Neuron (in vitro differentiated cells): ENCODE measurements at regions not wholly inside any gene's neighbourhood (a gene's known extent, or its start where the extent isn't known, plus 50 kb on each side); places are given as distances from the start of the nearest gene placed in this dataset.

Experiments used
- H2AFZ ChIP-seq: one replicate; pipeline ENCODE4 v1.6.1; 2013; ENCODE audit warnings: low read depth, mild to moderate bottlenecking, inconsistent platforms, low read length, moderate library complexity
- H3K27me3 ChIP-seq: one replicate; pipeline ENCODE4 v1.6.1; 2013; ENCODE audit warnings: low read length; ENCODE audit not compliant: insufficient read depth
- H3K36me3 ChIP-seq: one replicate; pipeline ENCODE4 v1.6.1; 2013; ENCODE audit warnings: low read length; ENCODE audit not compliant: insufficient read depth
- H3K4me1 ChIP-seq: one replicate; pipeline ENCODE4 v1.6.1; 2013; ENCODE audit warnings: low read length; ENCODE audit not compliant: insufficient read depth
- H3K4me3 ChIP-seq: 2 replicates; pipeline ENCODE4 v1.5.1; 2013; ENCODE audit warnings: mild to moderate bottlenecking, low read length, moderate library complexity
- H3K9me3 ChIP-seq: one replicate; pipeline ENCODE4 v1.6.1; 2013; ENCODE audit warnings: low read length

GRCh38 chr17:13775450-13775849 is 173.7 kb upstream of the HS3ST3A1 start:
- Histone ChIP-seq H2AFZ (no peak overlapping the region), H3K4me3 (no peak overlapping the region), H3K4me1 (no peaks in the 10 kb centered on the region), H3K27me3 (no peaks in the 10 kb centered on the region), H3K36me3 (no peaks in the 10 kb centered on the region), H3K9me3 (peaks cover 2% of the 10 kb centered on the region)

GRCh38 chr17:13776027-13776551 is 174.4 kb upstream of the HS3ST3A1 start:
- no peaks in the 10 kb centered on the region for H3K27me3 ChIP-seq
- no peak overlapping the region for H2AFZ ChIP-seq
- H3K9me3 ChIP-seq, result no peaks in the 10 kb centered on the region
- no peak overlapping the region for H3K4me3 ChIP-seq
- no peaks in the 10 kb centered on the region for H3K4me1 ChIP-seq
- no peaks in the 10 kb centered on the region for H3K36me3 ChIP-seq

- Histone ChIP-seq H3K4me1 (no peaks in the 10 kb centered on the region), H3K4me3 (no peak overlapping the region), H3K9me3 (no peaks in the 10 kb centered on the region), H2AFZ (no peak overlapping the region), H3K36me3 (no peaks in the 10 kb centered on the region), H3K27me3 (no peaks in the 10 kb centered on the region)
Observed at GRCh38 chr17:13777003-13777402, 175.3 kb upstream of the HS3ST3A1 start.

DNA sequence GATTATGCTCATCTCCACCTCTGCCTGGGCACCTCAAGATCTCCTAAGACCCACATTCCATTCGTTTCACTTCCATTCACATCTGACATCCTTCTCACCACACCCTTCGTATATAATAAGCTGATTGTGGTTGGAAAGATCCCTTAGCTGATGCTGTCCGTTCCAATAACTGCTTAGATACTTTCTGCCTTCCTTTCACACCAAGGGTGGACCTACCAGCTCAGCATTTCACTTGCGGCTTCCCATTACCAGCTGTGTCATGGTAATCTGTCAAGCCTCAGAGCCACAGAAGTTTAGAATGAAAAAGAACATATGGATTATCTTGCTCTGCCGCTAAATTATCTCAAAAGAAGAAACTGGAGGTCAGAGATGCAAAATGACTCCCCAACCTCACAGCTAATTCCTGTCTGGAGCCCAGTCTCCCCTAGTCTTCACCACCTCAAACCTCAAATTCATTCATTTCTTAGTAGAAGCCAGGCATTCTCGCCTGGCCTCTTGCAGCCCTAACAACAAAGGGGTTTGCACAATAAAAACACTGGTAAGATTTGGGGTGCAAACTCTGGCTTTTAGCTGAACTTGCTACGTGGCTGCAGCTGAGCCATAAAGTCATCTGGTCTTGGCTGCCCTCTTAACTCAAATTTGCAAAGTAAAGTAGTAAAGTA is 182.8 kb upstream of the HS3ST3A1 start:
- no peaks in the 10 kb centered on the region for H3K4me1 ChIP-seq
- no peaks in the 10 kb centered on the region for H3K9me3 ChIP-seq
- H3K36me3 ChIP-seq, result no peaks in the 10 kb centered on the region
- H3K27me3 ChIP-seq, result no peaks in the 10 kb centered on the region
- H2AFZ ChIP-seq, result no peak overlapping the region
- no peak overlapping the region for H3K4me3 ChIP-seq

GRCh38 chr17:13785981-13786598 is 184.4 kb upstream of the HS3ST3A1 start:
- Histone ChIP-seq H3K4me1 (no peaks in the 10 kb centered on the region), H2AFZ (no peak overlapping the region), H3K36me3 (no peaks in the 10 kb centered on the region), H3K9me3 (no peaks in the 10 kb centered on the region), H3K4me3 (no peak overlapping the region), H3K27me3 (no peaks in the 10 kb centered on the region)

DNA sequence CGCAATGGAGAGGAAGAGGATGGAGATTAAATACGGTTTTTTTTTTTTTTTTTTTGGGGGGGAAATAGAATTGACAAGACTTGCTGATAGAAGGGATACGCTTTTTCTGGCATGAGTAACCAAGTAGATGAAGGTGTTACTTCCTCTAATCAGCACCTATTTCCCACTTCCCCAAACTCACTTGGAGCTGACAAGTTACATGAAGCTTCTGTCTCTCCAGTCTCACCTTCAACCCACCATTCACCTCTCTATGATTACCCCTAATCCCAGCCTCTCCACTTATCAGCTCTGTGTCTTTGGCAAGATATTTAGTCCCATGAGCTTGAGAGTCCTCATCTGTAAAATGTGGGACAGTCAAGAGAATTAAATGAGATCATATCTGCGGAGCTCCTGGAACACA is 185.9 kb upstream of the HS3ST3A1 start:
- no peaks in the 10 kb centered on the region for H3K9me3 ChIP-seq
- H3K27me3 ChIP-seq, result no peaks in the 10 kb centered on the region
- H3K4me1 ChIP-seq, result no peaks in the 10 kb centered on the region
- H3K4me3 ChIP-seq, result no peak overlapping the region
- H2AFZ ChIP-seq, result no peak overlapping the region
- H3K36me3 ChIP-seq, result no peaks in the 10 kb centered on the region

- H3K36me3 ChIP-seq, result no peaks in the 10 kb centered on the region
- H3K9me3 ChIP-seq, result no peaks in the 10 kb centered on the region
- no peak overlapping the region for H2AFZ ChIP-seq
- H3K4me1 ChIP-seq, result no peaks in the 10 kb centered on the region
- H3K27me3 ChIP-seq, result no peaks in the 10 kb centered on the region
- no peak overlapping the region for H3K4me3 ChIP-seq
Observed at GRCh38 chr17:13788385-13788784, 186.7 kb upstream of the HS3ST3A1 start.

DNA sequence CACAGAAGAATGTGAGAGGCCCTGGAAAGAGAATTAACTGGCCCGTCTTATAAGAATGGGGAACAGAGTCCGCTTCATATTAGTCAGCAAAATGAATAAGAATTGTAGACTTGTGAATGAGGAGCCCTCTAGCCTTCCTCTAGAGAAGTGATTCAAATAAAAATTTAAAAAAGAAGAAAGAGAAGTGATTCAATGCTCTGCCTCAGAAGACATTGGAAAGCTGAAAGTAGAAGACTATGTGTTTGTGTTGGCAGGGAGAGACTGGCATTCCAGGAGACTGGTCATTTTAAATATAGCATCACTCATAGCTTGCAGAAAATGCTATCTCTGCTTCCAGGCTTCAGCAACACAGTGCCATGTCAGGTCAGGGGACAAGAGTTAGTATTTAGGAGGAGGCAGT is 190.6 kb upstream of the HS3ST3A1 start:
- no peaks in the 10 kb centered on the region for H3K27me3 ChIP-seq

DNA sequence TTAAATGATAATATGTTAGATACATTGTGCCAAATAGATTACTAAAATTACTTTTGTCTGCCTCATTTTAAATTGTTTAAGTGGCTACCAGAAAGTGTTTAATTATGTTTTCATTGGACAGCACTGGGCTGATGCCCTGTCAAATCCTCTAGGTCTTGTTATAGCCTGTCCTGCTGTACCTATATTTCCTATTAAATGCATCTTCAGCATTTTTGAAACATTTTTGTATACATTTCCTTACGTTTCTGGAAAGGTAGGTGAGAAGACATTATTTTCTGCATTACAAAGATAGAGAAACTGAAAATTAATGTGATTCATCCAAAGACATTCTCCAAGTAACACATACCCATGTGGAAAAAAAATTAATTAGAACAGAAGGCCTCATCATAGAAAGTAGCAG is 192.2 kb upstream of the HS3ST3A1 start:
- Histone ChIP-seq H3K27me3 (no peaks in the 10 kb centered on the region), H3K4me3 (no peak overlapping the region), H2AFZ (no peak overlapping the region), H3K4me1 (no peaks in the 10 kb centered on the region), H3K36me3 (no peaks in the 10 kb centered on the region), H3K9me3 (no peaks in the 10 kb centered on the region)

More for the DNA sequence above, 190.6 kb upstream of the HS3ST3A1 start:
- Histone ChIP-seq H3K4me1 (no peaks in the 10 kb centered on the region), H2AFZ (no peak overlapping the region), H3K4me3 (no peak overlapping the region), H3K9me3 (no peaks in the 10 kb centered on the region), H3K36me3 (no peaks in the 10 kb centered on the region)

DNA sequence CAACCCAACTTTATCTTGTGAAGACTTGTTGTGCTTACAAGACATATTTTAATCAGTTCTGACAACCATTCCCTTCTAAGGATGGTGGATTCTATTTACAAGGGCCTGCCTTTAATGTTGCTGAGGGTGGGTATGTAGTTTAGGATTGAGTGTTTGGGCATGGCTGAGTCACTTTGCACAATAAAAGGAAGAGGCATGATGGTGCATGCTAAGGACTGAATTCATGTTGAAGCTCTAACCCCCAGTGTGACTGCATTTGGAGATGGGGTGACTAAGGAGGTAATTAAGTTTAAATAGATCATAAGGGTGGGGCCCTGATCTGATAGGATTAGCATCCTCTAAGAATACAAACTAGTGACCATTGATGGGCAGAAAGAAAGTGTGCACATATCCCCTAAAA is 196.1 kb upstream of the HS3ST3A1 start:
- H3K4me1 ChIP-seq, result no peaks in the 10 kb centered on the region
- no peaks in the 10 kb centered on the region for H3K36me3 ChIP-seq
- H3K9me3 ChIP-seq, result no peaks in the 10 kb centered on the region
- H3K27me3 ChIP-seq, result no peaks in the 10 kb centered on the region
- H3K4me3 ChIP-seq, result no peak overlapping the region
- no peak overlapping the region for H2AFZ ChIP-seq

GRCh38 chr17:13806092-13806491 is 204.4 kb upstream of the HS3ST3A1 start:
- no peaks in the 10 kb centered on the region for H3K36me3 ChIP-seq
- H3K4me3 ChIP-seq, result no peak overlapping the region
- no peaks in the 10 kb centered on the region for H3K27me3 ChIP-seq
- H2AFZ ChIP-seq, result no peak overlapping the region
- no peaks in the 10 kb centered on the region for H3K9me3 ChIP-seq
- no peaks in the 10 kb centered on the region for H3K4me1 ChIP-seq

DNA sequence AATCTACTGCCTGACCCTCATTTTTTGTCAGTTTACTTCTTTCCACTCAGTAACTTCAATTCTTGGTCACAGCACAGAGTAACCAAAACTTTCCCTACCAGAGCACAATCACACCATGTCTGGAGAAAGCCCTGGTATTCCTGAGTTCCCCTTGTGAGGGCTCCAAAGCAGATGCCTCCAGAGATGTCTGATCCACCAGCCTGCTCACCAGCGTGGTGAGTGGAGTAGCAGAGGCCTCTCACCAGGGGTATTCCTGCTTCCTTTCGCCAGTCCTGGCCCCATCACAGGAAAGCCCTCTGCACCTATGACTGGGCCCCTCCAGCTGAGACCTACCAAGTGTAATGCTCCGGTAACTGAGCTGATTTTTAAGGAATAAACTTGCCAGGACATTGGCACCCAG is 205.4 kb upstream of the HS3ST3A1 start:
- no peaks in the 10 kb centered on the region for H3K36me3 ChIP-seq
- H2AFZ ChIP-seq, result no peak overlapping the region
- no peaks in the 10 kb centered on the region for H3K4me1 ChIP-seq
- no peaks in the 10 kb centered on the region for H3K9me3 ChIP-seq
- H3K27me3 ChIP-seq, result no peaks in the 10 kb centered on the region
- no peak overlapping the region for H3K4me3 ChIP-seq

DNA sequence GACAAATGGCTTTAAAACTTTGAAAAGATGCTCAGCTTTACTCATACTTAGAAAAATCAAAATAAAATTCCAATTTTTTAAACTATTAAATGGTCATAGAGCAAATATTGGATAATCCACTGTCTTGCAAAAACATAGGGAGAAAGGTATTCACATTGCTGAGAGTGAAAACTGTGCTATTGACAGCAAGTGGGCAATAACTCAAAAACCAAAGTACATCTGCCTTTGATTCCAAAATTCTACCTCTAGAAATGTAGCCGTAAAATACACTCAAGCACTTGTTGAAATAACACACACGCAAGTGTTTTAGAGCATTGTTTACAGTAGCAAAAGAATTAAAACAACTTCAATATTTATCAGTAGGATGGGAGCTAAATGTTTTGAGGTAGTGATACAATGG is 210.6 kb upstream of the HS3ST3A1 start:
- H2AFZ ChIP-seq, result no peak overlapping the region
- H3K9me3 ChIP-seq, result no peaks in the 10 kb centered on the region
- H3K36me3 ChIP-seq, result no peaks in the 10 kb centered on the region
- H3K27me3 ChIP-seq, result no peaks in the 10 kb centered on the region
- no peak overlapping the region for H3K4me3 ChIP-seq
- H3K4me1 ChIP-seq, result no peaks in the 10 kb centered on the region
